ENCODE measurements at regions not wholly inside any gene's neighbourhood (a gene's known extent, or its start where the extent isn't known, plus 50 kb on each side); places are given as distances from the start of the nearest gene placed in this dataset.

- no peak for TF ChIP-seq WRNIP1 (IDR thresholded peaks at IDR 0.05; ENCODE audit: borderline replicate concordance, low read depth, low read length)
- WGBS (ENCODE audit: insufficient coverage, insufficient replicate concordance, low lambda C conversion rate, missing lambda C conversion rate): 5% methylated on average over 3 of the region's 3 CpGs
- ChIA-PET SMC1A (ENCODE audit: uncharacterized antibody, unreplicated experiment) (no interaction called here), POLR2A (no interaction called here), RAD21 (ENCODE audit: unreplicated experiment) (no interaction called here), CTCF (interaction anchor here (0.7 kb wide), 1 partner anchor 26 kb away, joined by 3 read pairs; no protein-coding TSS in a partner anchor)
- in situ Hi-C loops (cut with MboI): no loop called here
- H3K4me3 ChIP-seq: no peak overlapping the region
- no TSS peak for BruUV-seq (replicated peaks)
- intact Hi-C loops (cut with micrococcal nuclease; ENCODE audit: unreplicated experiment): no loop called here
- no peak overlapping the region for H3K9ac ChIP-seq (ENCODE audit: control insufficient read depth, insufficient read depth, low read length)
- H3K9me3 ChIP-seq (replicated peaks; ENCODE audit: control insufficient read depth, insufficient read depth, low read length): no peaks in the 10 kb centered on the region
- H3K27me3 ChIP-seq (replicated peaks in 1 of 2; ENCODE audit: control insufficient read depth in 2 of 2, insufficient read depth in 2 of 2, low read length in 1 of 2): no peaks in the 10 kb centered on the region
- no peaks in the 10 kb centered on the region for H3K36me3 ChIP-seq (ENCODE audit: control insufficient read depth in 2 of 2, insufficient read depth in 2 of 2, low read length in 1 of 2)
- H4K20me1 ChIP-seq (ENCODE audit: control insufficient read depth, insufficient read depth): no peaks in the 10 kb centered on the region
- DNase-seq (ENCODE audit: low read depth, low spot score) (no peak), FAIRE-seq (no peak), ATAC-seq (no peak)
- no peaks in the 10 kb centered on the region for H3K4me1 ChIP-seq (ENCODE audit: control insufficient read depth, insufficient read depth, low read length)
- no peak overlapping the region for H3K4me2 ChIP-seq (ENCODE audit: control insufficient read depth, insufficient read depth)
- no peaks in the 10 kb centered on the region for H3K79me2 ChIP-seq (ENCODE audit: control insufficient read depth, insufficient read depth, low read length)
- H2AFZ ChIP-seq (ENCODE audit: control insufficient read depth, low read depth, low read length): no peak overlapping the region
- no peak overlapping the region for H3K27ac ChIP-seq (ENCODE audit: control insufficient read depth, insufficient read depth)
Measured at GRCh38 chr4:62953752-62954151, 1455.5 kb downstream of the TECRL start.

DNA sequence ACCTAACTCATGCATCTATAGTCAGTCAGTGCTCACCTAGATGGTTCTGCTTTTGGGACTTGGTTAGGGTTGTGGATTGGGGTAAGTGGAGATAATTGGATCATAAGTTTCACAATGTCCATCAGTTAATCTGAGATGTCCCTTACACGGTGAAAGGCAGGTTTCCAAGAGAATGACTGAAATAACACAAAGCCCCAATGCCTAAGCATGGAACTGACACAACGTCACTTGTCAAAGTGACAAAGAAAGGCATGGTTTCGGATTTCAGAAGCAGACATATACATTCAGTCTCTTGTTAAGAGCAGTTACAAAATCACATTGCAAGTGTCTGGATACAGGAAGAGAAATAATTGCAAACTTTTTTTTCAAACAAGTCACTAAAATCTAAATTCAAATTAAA lies 1456.9 kb downstream of the TECRL start:
- Histone ChIP-seq H3K9ac (ENCODE audit: control insufficient read depth, insufficient read depth, low read length) (no peak overlapping the region), H3K9me3 (replicated peaks; ENCODE audit: control insufficient read depth, insufficient read depth, low read length) (no peaks in the 10 kb centered on the region), H3K4me3 (no peak overlapping the region), H2AFZ (ENCODE audit: control insufficient read depth, low read depth, low read length) (no peak overlapping the region), H3K27ac (ENCODE audit: control insufficient read depth, insufficient read depth) (no peak overlapping the region), H3K36me3 (ENCODE audit: control insufficient read depth in 2 of 2, insufficient read depth in 2 of 2, low read length in 1 of 2) (no peaks in the 10 kb centered on the region), H4K20me1 (ENCODE audit: control insufficient read depth, insufficient read depth) (no peaks in the 10 kb centered on the region), H3K79me2 (ENCODE audit: control insufficient read depth, insufficient read depth, low read length) (no peaks in the 10 kb centered on the region), H3K27me3 (replicated peaks in 1 of 2; ENCODE audit: control insufficient read depth in 2 of 2, insufficient read depth in 2 of 2, low read length in 1 of 2) (no peaks in the 10 kb centered on the region), H3K4me1 (ENCODE audit: control insufficient read depth, insufficient read depth, low read length) (no peaks in the 10 kb centered on the region), H3K4me2 (ENCODE audit: control insufficient read depth, insufficient read depth) (no peak overlapping the region)
- RAD21 ChIA-PET (ENCODE audit: unreplicated experiment): no interaction called here
- WGBS (ENCODE audit: insufficient coverage, insufficient replicate concordance, low lambda C conversion rate, missing lambda C conversion rate): 8% methylated on average over 3 of the region's 3 CpGs
- in situ Hi-C loops (cut with MboI): no loop called here
- no peak for TF ChIP-seq CHD1 (IDR thresholded peaks at IDR 0.05; ENCODE audit: low read depth, low read length)
- BruUV-seq (replicated peaks): no TSS peak
- peak; percentile 23 for FAIRE-seq
- SMC1A ChIA-PET (ENCODE audit: uncharacterized antibody, unreplicated experiment): no interaction called here
- intact Hi-C loops (cut with micrococcal nuclease; ENCODE audit: unreplicated experiment): no loop called here
- POLR2A ChIA-PET: no interaction called here
- CTCF ChIA-PET: no interaction called here
- ATAC-seq: no peak
- no peak for DNase-seq (ENCODE audit: low read depth, low spot score)

DNA sequence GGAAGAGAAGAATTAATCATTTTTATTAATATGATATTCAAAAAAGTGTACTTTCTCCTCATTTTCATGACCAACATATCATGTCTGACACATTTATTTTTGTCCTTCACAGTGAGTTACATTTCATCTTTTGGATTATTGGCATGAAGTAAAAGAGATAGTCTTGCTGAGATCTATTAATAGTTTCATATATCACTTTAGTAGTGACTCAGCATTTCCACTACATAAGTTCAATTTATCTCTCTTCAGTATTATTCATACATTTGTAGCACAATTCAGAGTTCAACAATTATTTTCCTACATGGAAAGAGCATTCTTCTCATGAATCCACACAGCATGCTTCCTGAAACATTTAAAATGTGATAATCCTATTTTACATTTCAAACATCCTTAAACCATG lies 1461.1 kb downstream of the TECRL start:
- ChIA-PET CTCF (no interaction called here), POLR2A (no interaction called here), SMC1A (ENCODE audit: uncharacterized antibody, unreplicated experiment) (no interaction called here), RAD21 (ENCODE audit: unreplicated experiment) (no interaction called here)
- no peak overlapping the region for H3K9ac ChIP-seq (ENCODE audit: control insufficient read depth, insufficient read depth, low read length)
- intact Hi-C loops (cut with micrococcal nuclease; ENCODE audit: unreplicated experiment): no loop called here
- H3K36me3 ChIP-seq (ENCODE audit: control insufficient read depth in 2 of 2, insufficient read depth in 2 of 2, low read length in 1 of 2): no peaks in the 10 kb centered on the region
- H3K4me3 ChIP-seq: no peak overlapping the region
- no peaks in the 10 kb centered on the region for H4K20me1 ChIP-seq (ENCODE audit: control insufficient read depth, insufficient read depth)
- no peaks in the 10 kb centered on the region for H3K4me1 ChIP-seq (ENCODE audit: control insufficient read depth, insufficient read depth, low read length)
- no peaks in the 10 kb centered on the region for H3K9me3 ChIP-seq (replicated peaks; ENCODE audit: control insufficient read depth, insufficient read depth, low read length)
- no peak overlapping the region for H2AFZ ChIP-seq (ENCODE audit: control insufficient read depth, low read depth, low read length)
- FAIRE-seq (no peak), DNase-seq (ENCODE audit: low read depth, low spot score) (no peak), ATAC-seq (no peak)
- H3K4me2 ChIP-seq (ENCODE audit: control insufficient read depth, insufficient read depth): no peak overlapping the region
- no peaks in the 10 kb centered on the region for H3K27me3 ChIP-seq (replicated peaks in 1 of 2; ENCODE audit: control insufficient read depth in 2 of 2, insufficient read depth in 2 of 2, low read length in 1 of 2)
- no peaks in the 10 kb centered on the region for H3K79me2 ChIP-seq (ENCODE audit: control insufficient read depth, insufficient read depth, low read length)
- TF ChIP-seq TCF12 (IDR thresholded peaks at IDR 0.05; ENCODE audit: low read depth, low read length) (no peak), JUNB (IDR thresholded peaks at IDR 0.05) (no peak), SMC3 (IDR thresholded peaks at IDR 0.05; ENCODE audit: borderline replicate concordance, low read length) (no peak)
- BruUV-seq (replicated peaks): no TSS peak
- H3K27ac ChIP-seq (ENCODE audit: control insufficient read depth, insufficient read depth): no peak overlapping the region
- in situ Hi-C loops (cut with MboI): no loop called here

Measured in GM12878 (cell line).